ENCODE measurements at regions not wholly inside any gene's neighbourhood (a gene's known extent, or its start where the extent isn't known, plus 50 kb on each side); places are given as distances from the start of the nearest gene placed in this dataset.

DNA sequence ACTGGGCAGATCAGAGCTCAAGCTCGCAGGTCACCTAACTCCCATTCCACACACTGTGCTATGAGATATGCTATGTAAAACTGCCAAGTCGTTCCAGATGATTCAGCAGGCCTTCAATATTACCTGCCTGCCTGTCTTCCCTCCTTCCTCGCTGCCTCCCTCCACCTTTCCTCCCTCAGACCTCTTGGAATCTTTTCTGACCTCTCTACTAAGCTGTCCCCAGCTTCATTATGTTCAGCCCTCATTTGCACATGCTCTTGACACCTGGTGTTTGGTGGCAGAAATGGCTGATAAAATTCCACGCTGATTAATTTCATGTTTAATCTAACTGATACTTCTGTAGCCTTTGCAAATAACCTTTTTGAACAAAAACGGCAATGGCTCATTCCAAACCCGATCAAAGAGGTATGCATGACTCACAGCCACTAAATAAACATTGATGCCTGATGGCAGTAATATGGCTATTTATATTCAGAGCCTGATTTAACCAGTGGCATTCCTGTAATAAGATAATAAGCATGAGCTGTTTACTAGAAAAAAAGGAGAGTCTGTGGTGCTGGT lies 130.8 kb upstream of the EGLN3 start (continued):
- TF ChIP-seq, protein P1, sequence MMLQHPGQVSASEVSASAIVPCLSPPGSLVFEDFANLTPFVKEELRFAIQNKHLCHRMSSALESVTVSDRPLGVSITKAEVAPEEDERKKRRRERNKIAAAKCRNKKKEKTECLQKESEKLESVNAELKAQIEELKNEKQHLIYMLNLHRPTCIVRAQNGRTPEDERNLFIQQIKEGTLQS (IDR thresholded peaks at IDR 0.05): peak; percentile 48; the same call in 1 of the 2 replicates
- TF ChIP-seq, protein P1 (CRISPR knock-in tag; conservative IDR thresholded peaks at IDR 0.05): no peak
- TF ChIP-seq C11orf30 (IDR thresholded peaks at IDR 0.05; ENCODE audit: low read depth) (peak; percentile 37; the same call in 1 of the 2 replicates), RAD21 (CRISPR knock-in tag; conservative IDR thresholded peaks at IDR 0.05 in 1 of 2, IDR thresholded peaks at IDR 0.05 in 1 of 2) (no peak), FOXA3 (CRISPR knock-in tag; conservative IDR thresholded peaks at IDR 0.05 in 1 of 2, IDR thresholded peaks at IDR 0.05 in 1 of 2) (0 out of 4 replicates have a peak, but pooled peaks of 1 of the 2 experiments have one; percentile 13), L3MBTL2 (IDR thresholded peaks at IDR 0.05) (peak; percentile 48), FOS (IDR thresholded peaks at IDR 0.05; ENCODE audit: extremely low read depth, insufficient read length) (no peak), TAL1 (IDR thresholded peaks at IDR 0.05) (no peak), JUND (IDR thresholded peaks at IDR 0.05; ENCODE audit: borderline replicate concordance, low read depth, low read length) (no peak), JUND (tag; IDR thresholded peaks at IDR 0.05; ENCODE audit: borderline replicate concordance, low read depth, low read length) (0 out of 3 replicates have a peak, but pooled peaks have one; percentile 15), CREBBP (IDR thresholded peaks at IDR 0.05; ENCODE audit: low read depth, low read length) (no peak), CBFA2T3 (IDR thresholded peaks at IDR 0.05) (0 out of 2 replicates have a peak, but pooled peaks have one; percentile 10), ZNF316 (IDR thresholded peaks at IDR 0.05) (peak; percentile 9; the same call in 1 of the 2 replicates)
- TF ChIP-seq, protein P2, sequence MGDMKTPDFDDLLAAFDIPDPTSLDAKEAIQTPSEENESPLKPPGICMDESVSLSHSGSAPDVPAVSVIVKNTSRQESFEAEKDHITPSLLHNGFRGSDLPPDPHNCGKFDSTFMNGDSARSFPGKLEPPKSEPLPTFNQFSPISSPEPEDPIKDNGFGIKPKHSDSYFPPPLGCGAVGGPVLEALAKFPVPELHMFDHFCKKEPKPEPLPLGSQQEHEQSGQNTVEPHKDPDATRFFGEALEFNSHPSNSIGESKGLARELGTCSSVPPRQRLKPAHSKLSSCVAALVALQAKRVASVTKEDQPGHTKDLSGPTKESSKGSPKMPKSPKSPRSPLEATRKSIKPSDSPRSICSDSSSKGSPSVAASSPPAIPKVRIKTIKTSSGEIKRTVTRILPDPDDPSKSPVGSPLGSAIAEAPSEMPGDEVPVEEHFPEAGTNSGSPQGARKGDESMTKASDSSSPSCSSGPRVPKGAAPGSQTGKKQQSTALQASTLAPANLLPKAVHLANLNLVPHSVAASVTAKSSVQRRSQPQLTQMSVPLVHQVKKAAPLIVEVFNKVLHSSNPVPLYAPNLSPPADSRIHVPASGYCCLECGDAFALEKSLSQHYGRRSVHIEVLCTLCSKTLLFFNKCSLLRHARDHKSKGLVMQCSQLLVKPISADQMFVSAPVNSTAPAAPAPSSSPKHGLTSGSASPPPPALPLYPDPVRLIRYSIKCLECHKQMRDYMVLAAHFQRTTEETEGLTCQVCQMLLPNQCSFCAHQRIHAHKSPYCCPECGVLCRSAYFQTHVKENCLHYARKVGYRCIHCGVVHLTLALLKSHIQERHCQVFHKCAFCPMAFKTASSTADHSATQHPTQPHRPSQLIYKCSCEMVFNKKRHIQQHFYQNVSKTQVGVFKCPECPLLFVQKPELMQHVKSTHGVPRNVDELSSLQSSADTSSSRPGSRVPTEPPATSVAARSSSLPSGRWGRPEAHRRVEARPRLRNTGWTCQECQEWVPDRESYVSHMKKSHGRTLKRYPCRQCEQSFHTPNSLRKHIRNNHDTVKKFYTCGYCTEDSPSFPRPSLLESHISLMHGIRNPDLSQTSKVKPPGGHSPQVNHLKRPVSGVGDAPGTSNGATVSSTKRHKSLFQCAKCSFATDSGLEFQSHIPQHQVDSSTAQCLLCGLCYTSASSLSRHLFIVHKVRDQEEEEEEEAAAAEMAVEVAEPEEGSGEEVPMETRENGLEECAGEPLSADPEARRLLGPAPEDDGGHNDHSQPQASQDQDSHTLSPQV (IDR thresholded peaks at IDR 0.05): 0 out of 2 replicates have a peak, but pooled peaks have one; percentile 16
- TF ChIP-seq, protein P3, sequence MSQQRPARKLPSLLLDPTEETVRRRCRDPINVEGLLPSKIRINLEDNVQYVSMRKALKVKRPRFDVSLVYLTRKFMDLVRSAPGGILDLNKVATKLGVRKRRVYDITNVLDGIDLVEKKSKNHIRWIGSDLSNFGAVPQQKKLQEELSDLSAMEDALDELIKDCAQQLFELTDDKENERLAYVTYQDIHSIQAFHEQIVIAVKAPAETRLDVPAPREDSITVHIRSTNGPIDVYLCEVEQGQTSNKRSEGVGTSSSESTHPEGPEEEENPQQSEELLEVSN (IDR thresholded peaks at IDR 0.05; ENCODE audit: borderline replicate concordance in 1 of 2, extremely low read depth in 1 of 2, insufficient read depth in 1 of 2, insufficient read length in 1 of 2, low read depth in 1 of 2, low read length in 1 of 2, poor library complexity in 1 of 2, severe bottlenecking in 1 of 2): peak in 1 of 2 experiments; percentile 11
- TF ChIP-seq, protein P4, sequence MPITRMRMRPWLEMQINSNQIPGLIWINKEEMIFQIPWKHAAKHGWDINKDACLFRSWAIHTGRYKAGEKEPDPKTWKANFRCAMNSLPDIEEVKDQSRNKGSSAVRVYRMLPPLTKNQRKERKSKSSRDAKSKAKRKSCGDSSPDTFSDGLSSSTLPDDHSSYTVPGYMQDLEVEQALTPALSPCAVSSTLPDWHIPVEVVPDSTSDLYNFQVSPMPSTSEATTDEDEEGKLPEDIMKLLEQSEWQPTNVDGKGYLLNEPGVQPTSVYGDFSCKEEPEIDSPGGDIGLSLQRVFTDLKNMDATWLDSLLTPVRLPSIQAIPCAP (CRISPR knock-in tag; IDR thresholded peaks at IDR 0.05; ENCODE audit: borderline replicate concordance): no peak
- TF ChIP-seq, protein P5, sequence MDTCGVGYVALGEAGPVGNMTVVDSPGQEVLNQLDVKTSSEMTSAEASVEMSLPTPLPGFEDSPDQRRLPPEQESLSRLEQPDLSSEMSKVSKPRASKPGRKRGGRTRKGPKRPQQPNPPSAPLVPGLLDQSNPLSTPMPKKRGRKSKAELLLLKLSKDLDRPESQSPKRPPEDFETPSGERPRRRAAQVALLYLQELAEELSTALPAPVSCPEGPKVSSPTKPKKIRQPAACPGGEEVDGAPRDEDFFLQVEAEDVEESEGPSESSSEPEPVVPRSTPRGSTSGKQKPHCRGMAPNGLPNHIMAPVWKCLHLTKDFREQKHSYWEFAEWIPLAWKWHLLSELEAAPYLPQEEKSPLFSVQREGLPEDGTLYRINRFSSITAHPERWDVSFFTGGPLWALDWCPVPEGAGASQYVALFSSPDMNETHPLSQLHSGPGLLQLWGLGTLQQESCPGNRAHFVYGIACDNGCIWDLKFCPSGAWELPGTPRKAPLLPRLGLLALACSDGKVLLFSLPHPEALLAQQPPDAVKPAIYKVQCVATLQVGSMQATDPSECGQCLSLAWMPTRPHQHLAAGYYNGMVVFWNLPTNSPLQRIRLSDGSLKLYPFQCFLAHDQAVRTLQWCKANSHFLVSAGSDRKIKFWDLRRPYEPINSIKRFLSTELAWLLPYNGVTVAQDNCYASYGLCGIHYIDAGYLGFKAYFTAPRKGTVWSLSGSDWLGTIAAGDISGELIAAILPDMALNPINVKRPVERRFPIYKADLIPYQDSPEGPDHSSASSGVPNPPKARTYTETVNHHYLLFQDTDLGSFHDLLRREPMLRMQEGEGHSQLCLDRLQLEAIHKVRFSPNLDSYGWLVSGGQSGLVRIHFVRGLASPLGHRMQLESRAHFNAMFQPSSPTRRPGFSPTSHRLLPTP (IDR thresholded peaks at IDR 0.05; ENCODE audit: borderline replicate concordance, extremely low read depth, insufficient read length): no peak

Measured in K562 (cell line).